GM19238 (cell line): ENCODE measurements at regions not wholly inside any gene's neighbourhood (a gene's known extent, or its start where the extent isn't known, plus 50 kb on each side); places are given as distances from the start of the nearest gene placed in this dataset.
"Not testable (repeated sequence)": the region's sequence is repeated elsewhere in the genome, so short reads cannot be mapped to it uniquely, and the experiment has no call there.

Experiments
- DNase-seq: peaks from one replicate; pipeline ENCODE4 v3.0.0; 2011; ENCODE audit warnings: low spot score; ENCODE audit not compliant: insufficient read length

GRCh38 chr4:169934794-169935429 lies 91.3 kb downstream of the MFAP3L start:
- DNase-seq = no peak

- no peak for DNase-seq
These were observed 92.7 kb downstream of the MFAP3L start for GRCh38 chr4:169933531-169933930.

DNA sequence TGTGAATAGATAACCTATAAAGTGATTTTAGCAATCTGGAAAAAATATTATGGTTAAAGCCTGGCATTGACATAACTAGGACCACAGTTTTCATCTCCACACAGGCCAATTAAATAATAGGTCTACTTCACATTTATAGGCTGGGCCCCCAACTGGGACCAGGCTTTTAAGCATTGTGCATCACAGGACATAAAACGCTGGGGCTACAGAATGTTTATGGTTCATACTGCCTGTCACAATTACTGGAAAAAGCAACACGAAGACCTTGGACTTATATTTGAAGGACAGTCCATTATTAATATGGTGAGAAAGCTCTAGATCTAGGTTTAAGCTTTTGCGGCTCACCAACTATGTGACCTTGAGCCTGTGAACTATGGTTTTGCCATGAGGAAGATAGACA lies 94.2 kb downstream of the MFAP3L start:
- DNase-seq = no peak

DNA sequence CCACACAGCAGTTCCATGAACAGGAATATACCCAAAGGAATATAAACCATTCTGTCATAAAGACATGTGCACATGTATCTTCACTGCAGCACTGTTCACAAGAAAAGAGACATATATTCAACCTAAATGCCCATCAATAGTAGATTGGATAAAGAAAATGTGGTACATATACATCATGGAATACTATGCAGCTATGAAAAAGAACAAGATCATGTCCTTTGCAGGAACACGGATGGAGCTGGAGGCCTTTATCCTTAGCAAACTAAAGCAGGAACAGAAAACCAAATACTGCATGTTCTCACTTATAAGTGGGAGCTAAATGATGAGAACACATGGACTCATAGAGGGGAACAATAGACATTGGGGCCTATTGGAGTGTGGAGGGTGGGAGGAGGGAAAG lies 95.4 kb downstream of the MFAP3L start:
- DNase-seq = not testable (repeated sequence)

DNA sequence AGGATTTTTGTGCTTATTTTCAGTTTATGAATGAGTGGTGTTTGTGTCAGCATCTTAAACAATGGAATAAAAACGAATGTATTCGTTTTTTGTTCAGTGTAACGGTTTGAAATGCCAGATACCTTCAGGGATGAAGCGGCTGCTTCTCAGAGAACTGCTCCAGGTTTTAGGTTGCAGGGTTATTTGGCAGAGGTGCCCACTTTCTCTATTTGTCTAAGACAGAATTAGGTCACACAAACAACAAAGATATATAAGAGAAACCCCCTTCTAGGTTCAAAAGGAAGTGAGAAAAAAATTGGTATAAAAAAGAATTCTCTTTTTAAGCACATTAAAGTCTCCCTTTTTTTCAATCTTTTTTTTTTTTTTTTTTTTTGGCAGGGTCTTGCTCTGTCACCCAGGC lies 98.9 kb downstream of the MFAP3L start:
- DNase-seq = no peak

DNA sequence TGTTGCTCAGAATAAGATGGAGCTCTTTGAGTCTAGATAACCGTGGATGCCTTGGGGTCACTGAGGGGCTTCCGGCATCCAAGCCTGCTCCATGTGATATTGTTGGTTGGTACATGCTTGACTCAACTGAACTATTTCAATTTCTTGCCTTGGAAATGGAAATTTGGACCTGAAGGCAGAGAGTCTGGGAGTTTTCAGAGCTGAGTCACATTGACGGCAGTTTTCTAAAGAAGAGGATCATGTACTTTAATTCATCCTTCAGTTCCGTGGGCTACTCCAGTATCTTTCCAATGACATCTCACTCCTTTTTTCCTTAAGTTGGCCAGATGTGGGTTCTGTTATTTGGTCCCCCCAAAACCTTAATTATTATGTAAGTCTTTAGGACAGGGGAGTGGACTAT lies 100.5 kb downstream of the MFAP3L start:
- DNase-seq = no peak

DNA sequence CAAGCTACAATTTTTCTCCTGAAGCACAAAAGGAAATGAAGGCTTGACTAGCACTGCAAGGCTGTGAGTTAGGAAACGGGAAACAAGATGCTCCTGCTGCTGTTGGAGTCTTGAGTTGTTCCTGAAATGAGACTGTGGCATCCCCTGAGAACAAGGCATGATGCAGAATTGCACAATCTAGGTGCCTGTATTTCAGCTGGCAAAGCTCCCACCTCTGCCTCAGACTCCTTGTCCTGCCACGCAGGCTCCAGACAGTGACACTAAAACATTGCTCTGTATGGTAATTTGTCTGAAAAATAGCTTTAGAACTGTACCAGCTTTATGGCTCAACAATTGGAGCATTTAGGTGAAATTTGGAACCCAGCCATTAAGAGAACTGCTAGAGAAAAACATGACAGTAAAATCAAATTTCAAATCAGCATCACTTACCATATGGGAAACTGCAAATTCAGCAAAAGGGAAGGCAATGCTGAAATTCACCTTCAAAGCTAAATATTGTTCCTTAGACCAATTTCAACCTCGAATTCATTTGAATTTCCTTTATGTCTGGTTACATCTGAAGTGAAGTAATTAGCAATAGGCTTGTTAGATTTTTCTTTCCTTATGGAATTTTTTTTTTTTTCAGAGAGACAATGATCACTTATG lies 103.4 kb downstream of the MFAP3L start:
- no peak for DNase-seq

DNA sequence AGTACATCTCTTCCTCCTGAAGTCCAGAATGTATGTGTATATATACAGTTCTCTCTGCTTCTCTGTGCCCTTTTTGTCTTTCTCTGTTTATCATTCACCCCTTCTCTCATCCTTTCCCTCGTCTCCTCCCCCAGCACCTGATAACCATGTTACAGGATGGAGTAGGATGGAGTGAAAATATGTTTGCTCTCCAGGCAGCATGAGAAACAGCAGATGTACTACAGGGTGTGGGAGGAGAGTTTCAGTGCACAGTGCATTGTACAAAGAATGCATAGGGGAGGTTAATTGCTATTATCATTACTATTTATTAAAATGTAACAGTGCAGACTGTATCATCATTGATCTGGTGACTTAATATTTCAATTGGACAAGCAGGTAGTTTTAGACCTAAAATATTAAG lies 104.5 kb downstream of the MFAP3L start:
- DNase-seq = no peak

- DNase-seq = no peak
These were observed 105.0 kb downstream of the MFAP3L start for GRCh38 chr4:169921237-169921636.

DNA sequence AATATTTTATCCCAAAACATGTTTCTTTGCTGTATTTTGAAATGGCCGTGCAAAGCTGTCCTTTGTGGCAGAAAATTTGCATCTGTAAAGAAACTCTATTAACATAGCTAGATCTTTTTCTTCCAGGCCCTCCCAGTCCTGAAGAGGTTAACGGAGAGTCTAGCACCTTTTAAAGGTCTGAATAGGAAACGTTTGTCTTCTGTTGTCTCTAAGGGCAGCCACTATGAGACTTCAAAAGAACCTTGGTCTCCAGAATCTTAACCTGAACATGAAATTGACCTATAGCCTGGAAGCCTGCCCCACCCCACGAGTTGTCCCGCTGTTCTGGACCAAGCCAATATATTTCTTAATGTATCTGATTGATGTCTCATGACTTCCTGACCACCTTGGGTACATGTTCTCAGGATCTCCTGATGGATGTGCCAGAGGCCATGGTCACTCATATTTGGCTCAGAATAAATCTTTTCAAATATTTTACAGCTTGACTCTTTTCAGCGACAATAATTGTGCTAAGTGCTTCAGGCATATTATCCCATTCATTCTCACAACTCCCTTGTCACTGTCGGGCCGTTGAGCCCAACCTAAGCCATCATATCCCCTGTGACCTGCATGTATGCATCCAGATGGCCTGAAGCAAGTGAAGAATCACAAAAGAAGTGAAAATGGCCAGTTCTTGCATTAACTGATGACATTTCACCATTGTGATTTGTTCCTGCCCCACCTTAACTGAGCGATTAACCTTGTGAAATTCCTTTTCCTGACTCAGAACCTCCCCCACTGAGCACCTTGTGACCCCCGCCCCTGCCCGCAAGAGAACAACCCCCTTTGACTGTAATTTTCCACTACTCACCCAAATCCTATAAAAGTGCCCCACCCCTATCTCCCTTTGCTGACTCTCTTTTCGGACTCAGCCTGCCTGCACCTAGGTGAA lies 106.7 kb downstream of the MFAP3L start:
- DNase-seq = not testable (repeated sequence)

DNA sequence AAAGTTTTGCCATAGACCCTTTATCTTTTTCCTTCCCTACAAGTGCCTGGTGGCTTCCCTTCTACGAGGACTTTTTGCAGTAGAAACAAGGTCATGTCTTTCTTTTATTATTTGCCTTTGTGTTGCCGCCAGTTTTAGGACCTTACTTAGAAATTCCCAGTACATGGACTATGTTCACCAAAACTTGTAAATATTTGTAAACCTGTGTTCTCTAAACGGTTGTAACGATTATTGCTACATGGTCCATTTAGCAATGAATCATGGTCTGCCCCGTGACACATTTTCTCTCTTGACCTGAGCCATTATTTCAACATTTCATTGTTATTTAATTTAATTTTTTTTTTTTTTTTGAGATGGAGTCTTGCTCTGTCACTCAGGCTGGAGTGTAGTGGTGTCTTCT lies 110.7 kb downstream of the MFAP3L start:
- no peak for DNase-seq

DNA sequence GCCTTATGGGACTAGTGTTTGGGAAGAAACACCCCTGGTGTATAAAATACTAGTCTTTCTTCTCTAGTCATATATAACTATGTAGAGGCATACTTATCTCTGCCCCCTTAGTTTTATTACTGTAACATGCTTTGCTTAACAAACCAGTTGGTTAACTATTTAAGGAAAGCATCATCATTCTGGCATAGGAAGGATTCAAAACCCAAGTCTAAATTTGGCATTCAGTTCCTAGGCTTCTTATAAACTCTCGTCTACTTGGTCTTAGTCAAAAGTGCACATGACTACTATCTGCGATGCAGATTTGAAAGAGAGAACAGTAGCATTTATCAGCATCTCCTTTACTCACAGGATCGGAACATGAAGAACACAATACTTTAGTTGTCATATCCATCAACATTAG lies 111.3 kb downstream of the MFAP3L start:
- no peak for DNase-seq

GRCh38 chr4:169912996-169913395 lies 113.2 kb downstream of the MFAP3L start:
- no peak for DNase-seq

DNA sequence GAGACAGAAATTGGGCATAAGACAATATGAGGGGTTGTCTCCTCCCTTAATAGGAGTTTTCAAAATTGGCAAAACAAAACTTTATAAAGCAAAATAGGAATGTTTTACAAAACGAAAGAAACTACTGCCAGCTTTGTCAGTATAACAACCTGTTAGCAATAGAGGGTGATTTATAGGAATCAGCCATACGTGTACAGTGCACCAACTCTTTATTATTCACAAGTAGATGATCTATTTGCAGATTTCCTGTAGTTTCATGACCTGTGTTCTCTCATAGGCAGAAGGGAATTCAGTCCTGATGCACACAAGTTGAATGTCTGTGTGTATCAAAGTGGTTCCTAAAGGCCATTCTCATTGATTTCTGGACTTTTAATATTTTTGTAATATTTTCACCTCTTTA lies 116.3 kb downstream of the MFAP3L start:
- no peak for DNase-seq

DNA sequence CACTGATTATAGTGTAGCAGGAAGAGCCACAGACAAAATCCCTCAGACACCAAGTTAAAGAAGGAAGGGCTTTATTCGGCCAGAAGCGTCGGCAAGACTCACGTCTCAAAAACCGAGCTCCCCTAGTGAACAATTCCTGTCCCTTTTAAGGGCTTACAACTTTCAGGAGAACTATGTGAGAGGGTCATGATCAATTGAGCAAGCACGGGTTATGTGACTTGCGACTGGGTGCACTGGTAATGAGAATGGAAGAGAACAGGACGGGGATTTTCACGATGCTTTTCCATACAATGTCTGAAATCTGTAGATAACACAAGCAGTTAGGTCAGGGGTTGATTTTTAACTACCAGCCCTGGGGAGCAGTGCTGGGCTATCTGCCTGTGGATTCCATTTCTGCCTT lies 116.7 kb downstream of the MFAP3L start:
- DNase-seq = no peak

GRCh38 chr4:169907705-169908104 lies 118.5 kb downstream of the MFAP3L start:
- no peak for DNase-seq

- DNase-seq = no peak
These were observed 119.4 kb downstream of the MFAP3L start for GRCh38 chr4:169906821-169907220.

DNA sequence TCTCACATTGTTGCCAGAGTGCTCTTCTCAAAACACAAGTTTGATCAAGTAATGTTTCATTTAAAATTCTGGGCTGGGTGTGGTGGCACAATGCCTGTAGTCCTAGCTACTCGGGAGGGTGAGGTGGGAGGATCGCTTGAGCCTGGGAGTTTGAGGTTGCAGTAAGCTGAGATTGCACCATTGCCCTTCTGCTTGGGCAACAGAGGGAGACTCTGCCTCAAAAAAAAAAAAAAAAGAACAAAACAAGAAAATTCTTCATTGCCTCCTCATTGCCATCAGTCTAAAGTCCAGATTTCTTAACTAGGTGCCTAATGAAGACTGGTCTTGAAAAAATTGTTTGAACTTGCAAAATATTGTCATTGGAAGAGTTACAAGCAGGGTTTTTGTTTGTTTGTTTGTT lies 120.1 kb downstream of the MFAP3L start:
- no peak for DNase-seq

DNA sequence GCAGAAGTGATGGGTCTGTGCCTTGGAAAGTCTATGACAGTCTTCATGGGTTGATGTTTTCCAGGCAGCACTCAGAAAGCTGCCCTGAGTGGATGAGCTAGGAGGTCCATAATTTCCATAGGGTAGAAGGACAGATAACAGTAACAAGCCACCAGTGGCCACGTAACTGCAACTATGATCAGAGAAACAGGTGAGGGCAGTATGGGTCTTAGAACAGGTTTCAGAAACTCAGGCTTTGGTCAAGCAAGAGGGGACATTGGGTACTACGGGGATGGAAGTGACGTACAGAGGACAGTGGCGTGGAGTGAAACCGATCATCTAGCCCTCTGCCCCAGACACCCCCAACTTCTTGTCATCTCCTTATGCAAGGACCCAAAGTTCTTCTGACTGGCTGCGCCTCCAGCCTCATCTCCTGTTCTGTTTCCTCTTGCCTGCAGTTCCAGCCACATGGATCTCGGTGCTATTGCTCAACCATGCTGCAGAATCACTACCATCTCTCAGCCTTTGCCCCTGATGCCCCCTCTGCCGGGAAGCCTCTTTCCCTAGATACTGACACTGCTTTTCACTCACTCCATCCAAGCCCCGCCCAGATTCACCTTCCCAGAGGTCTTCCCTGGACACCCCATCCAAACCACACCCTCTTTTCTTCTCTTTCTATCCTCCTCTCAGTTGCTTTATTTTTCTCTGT lies 123.4 kb downstream of the MFAP3L start:
- DNase-seq = no peak

- no peak for DNase-seq
These were observed 125.9 kb downstream of the MFAP3L start for GRCh38 chr4:169900241-169900845.

DNA sequence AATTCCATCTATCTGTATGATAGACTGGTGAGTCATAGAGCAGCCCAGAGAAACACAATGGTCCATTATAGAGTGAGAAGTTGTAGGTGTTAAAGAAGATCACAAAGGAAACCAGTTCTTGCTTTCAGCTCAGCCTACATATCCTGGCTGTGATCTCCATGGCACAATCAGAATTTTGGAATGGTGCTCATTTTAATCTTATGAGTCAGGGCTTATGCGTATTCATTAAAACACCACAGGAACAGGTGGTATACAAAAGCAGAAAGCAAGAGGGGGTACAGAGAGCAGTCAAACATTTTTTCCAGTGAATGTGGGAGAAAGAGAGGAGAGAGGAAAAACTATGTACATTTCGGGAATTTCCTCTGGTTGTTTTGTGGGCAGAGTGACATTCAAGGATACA lies 126.9 kb downstream of the MFAP3L start:
- no peak for DNase-seq
